Tibial artery (tissue), 4 donors: ENCODE measurements at regions not wholly inside any gene's neighbourhood (a gene's known extent, or its start where the extent isn't known, plus 50 kb on each side); places are given as distances from the start of the nearest gene placed in this dataset.

ENCODE experiments used
- DNase-seq, 2 donors: peaks; one replicate each; pipeline ENCODE4 v3.0.0-alpha.2; 2019
- H3K27ac ChIP-seq, 2 donors: fragments of 200-600 bp; sonication (generic) in 1 of 2; 1 replicate in 1 of 2; 2 replicates in 1 of 2; pipeline ENCODE4 v1.5.1; 2018 to 2019; ENCODE audit warnings: mild to moderate bottlenecking in 1 of 2
- H3K27me3 ChIP-seq, 2 donors: fragments of 200-600 bp; sonication (generic) in 1 of 2; one replicate each; pipeline versions ENCODE4 v1.5.1 to v1.6.0; 2016 to 2019
- H3K36me3 ChIP-seq, 3 donors: fragments of 200-600 bp; sonication (generic) in 2 of 3; one replicate each; pipeline ENCODE4 v1.5.1; 2016 to 2019; ENCODE audit warnings: mild to moderate bottlenecking in 2 of 3
- H3K4me1 ChIP-seq, 4 donors: fragments of 200-600 bp; sonication (generic) in 2 of 4; 1 replicate in 3 of 4; 2 replicates in 1 of 4; pipeline ENCODE4 v1.5.1; 2016 to 2019
- H3K4me3 ChIP-seq, 2 donors: fragments of 200-600 bp; sonication (generic) in 1 of 2; 1 replicate in 1 of 2; 2 replicates in 1 of 2; pipeline ENCODE4 v1.5.1; 2018 to 2019; ENCODE audit warnings: mild to moderate bottlenecking in 2 of 2
- H3K9me3 ChIP-seq, 3 donors: fragments of 200-600 bp; sonication (generic) in 1 of 3; one replicate each; pipeline ENCODE4 v1.5.1; 2016 to 2019
- CTCF ChIP-seq, 2 experiments: fragments of 200-600 bp in 1 of 2; fragments of 450-650 bp in 1 of 2; IDR thresholded peaks; one replicate each; pipeline ENCODE4 v1.5.1; 2017 to 2019; ENCODE audit warnings: antibody characterized with exemption in 2 of 2, mild to moderate bottlenecking in 1 of 2, moderate library complexity in 1 of 2
- intact Hi-C: fragments of 100-400 bp; cut with DNase I; formaldehyde crosslinking; loops from one replicate; pipeline ENCODE4 v1.15.0; 2023; ENCODE audit warnings: low total_unique reads

DNA sequence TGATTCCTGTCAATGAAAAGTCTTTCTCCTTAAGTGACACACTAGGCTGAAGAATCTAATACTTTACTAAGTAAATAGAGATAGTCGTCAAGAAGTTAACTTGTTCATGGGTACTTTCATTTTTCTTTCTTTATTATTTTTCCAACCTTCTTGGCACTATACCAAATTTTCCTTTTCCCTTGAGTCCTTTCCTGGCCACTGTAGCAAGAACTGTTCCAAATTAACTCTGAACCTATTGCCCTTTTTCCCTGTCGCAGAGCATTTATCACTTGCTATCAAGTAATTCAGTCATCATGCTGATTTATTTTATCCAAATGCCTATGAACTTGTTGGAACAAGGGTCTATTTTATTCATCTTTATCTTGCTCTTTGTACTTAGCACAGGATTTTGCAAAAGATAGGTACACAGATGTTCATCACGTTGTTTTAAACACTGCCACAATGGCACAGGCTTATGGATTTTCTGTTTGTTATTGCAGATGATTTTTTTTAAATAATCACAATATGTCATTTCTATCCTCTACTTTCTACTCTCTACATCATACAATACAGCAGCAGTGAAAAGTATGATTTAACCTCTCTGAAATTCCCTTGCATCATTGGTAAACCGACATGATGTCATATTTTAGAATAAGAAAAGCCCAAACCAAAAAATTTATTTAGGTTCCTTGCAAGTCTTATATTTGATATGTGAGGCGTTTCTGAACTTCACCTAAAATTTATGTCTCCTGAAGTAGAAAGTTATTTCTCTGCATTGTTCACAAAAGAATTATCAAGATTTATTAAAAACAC, 2352.3 kb downstream of the PCDH7 start:
- Histone ChIP-seq H3K4me1 (peaks cover 0 to 18% (median 6%) of the 10 kb centered on the region in 4 donors), H3K27me3 (no peaks in the 10 kb centered on the region), H3K4me3 (no peak overlapping the region), H3K36me3 (no peaks in the 10 kb centered on the region), H3K9me3 (no peaks in the 10 kb centered on the region), H3K27ac (no peak overlapping the region)
- TF ChIP-seq CTCF (IDR thresholded peaks at IDR 0.05), result no peak
- intact Hi-C loops, result loop anchor here (2.0 kb wide), 1 partner anchor 30 kb away; no protein-coding TSS in a partner anchor
- DNase-seq, result no peak

DNA sequence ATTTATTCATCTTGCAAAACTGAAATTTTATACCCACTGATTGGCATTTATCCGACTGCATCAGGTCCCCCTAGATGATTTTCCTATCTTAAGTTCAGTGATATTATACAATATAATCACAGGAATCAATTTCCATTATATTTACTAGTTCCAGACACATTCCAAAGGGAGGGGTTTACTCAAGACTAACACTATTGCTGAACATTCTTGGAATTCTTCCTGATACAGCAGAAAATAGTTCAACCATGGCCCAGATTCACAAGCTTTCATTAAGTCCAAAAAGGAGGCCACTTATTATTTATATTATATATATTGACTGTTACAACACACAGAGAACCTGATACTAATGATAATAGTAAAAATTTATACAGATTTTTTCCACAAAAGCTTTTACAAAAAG, 2353.6 kb downstream of the PCDH7 start:
- Histone ChIP-seq H3K27ac (no peak overlapping the region), H3K36me3 (no peaks in the 10 kb centered on the region), H3K9me3 (no peaks in the 10 kb centered on the region), H3K4me3 (no peak overlapping the region), H3K27me3 (no peaks in the 10 kb centered on the region), H3K4me1 (peaks cover 0 to 18% (median 6%) of the 10 kb centered on the region in 4 donors)
- DNase-seq, result no peak
- no peak for TF ChIP-seq CTCF (IDR thresholded peaks at IDR 0.05)
- intact Hi-C loops, result loop anchor here (2.0 kb wide), 1 partner anchor 29 kb away; no protein-coding TSS in a partner anchor

DNA sequence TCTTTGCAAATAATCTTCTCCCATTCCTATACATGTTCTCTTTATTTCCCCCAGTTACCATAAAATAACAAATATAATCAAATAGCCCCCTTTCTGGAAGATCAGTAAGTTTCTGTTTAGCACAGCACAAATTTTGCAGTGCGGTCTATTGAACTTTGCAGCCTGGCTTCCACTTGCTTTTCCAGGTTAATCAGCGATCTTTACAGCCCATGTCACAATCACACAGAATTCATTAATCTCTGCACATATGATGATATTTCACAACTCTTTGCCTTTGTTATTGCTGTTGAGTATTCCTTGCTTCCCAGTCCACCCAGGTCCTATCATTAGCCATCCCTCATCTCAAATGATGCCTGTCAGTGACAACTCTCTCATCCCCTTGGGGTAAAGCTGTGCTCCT, 2358.0 kb downstream of the PCDH7 start:
- no peaks in the 10 kb centered on the region for H3K27me3 ChIP-seq
- no peaks in the 10 kb centered on the region for H3K36me3 ChIP-seq
- H3K4me3 ChIP-seq, result no peak overlapping the region
- peaks cover 0 to 6% (median 4%) of the 10 kb centered on the region in 4 donors for H3K4me1 ChIP-seq
- no peaks in the 10 kb centered on the region for H3K9me3 ChIP-seq
- intact Hi-C loops, result no loop called here
- no peak overlapping the region for H3K27ac ChIP-seq
- TF ChIP-seq CTCF (IDR thresholded peaks at IDR 0.05), result no peak
- DNase-seq, result no peak

GRCh38 chr4:33080275-33080674, 2360.1 kb downstream of the PCDH7 start:
- DNase-seq, result no peak
- intact Hi-C loops, result no loop called here

DNA sequence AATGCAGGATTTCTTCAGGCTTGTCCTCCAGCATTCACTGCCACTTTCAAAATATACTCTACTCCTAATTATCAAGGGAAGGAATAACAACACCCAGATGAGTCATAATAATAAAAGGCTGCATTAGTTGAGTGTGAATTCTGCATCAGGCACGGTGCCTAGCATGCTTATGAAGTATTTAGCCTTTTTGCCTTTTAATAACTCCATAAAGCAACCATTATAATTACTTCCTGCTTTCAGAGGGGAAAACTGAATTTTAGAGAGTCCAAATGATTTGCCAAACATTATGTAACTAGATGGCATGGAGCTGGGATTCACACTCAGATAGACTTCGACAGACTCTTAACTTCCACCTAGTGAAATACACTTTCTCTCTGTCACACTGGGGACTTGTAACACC, 2365.5 kb downstream of the PCDH7 start:
- no peaks in the 10 kb centered on the region for H3K36me3 ChIP-seq
- intact Hi-C loops, result no loop called here
- no peak for DNase-seq
- no peaks in the 10 kb centered on the region for H3K27me3 ChIP-seq
- no peaks in the 10 kb centered on the region for H3K9me3 ChIP-seq
- no peaks in the 10 kb centered on the region for H3K4me1 ChIP-seq
- H3K27ac ChIP-seq, result no peak overlapping the region
- TF ChIP-seq CTCF (IDR thresholded peaks at IDR 0.05), result no peak
- H3K4me3 ChIP-seq, result no peak overlapping the region

More at GRCh38 chr4:33080275-33080674, 2360.1 kb downstream of the PCDH7 start:
- Histone ChIP-seq H3K36me3 (no peaks in the 10 kb centered on the region), H3K4me3 (no peak overlapping the region), H3K27me3 (no peaks in the 10 kb centered on the region), H3K27ac (no peak overlapping the region), H3K4me1 (no peaks in the 10 kb centered on the region), H3K9me3 (no peaks in the 10 kb centered on the region)
- no peak for TF ChIP-seq CTCF (IDR thresholded peaks at IDR 0.05)
